Karpas-422 (cell line): ENCODE measurements at regions not wholly inside any gene's neighbourhood (a gene's known extent, or its start where the extent isn't known, plus 50 kb on each side); places are given as distances from the start of the nearest gene placed in this dataset.
"Not testable (repeated sequence)": the region's sequence is repeated elsewhere in the genome, so short reads cannot be mapped to it uniquely, and the experiment has no call there.

Experiments used
- DNase-seq: peaks from one replicate; pipeline ENCODE4 v3.0.0-alpha.2; 2015
- H2AFZ ChIP-seq: fragments of 200-600 bp; sonication (generic); 2 replicates; pipeline ENCODE4 v1.6.1; 2014; ENCODE audit warnings: antibody characterized with exemption, low read length, mixed read lengths
- H3K27ac ChIP-seq: fragments of 200-600 bp; sonication (generic); 2 replicates; pipeline ENCODE4 v1.5.1; 2014; ENCODE audit warnings: mild to moderate bottlenecking, low read length, moderate library complexity
- H3K27me3 ChIP-seq: fragments of 200-600 bp; sonication (generic); 2 replicates; pipeline ENCODE4 v1.6.1; 2014; ENCODE audit warnings: low read length, mixed read lengths
- H3K36me3 ChIP-seq: fragments of 200-600 bp; sonication (generic); 2 replicates; pipeline ENCODE4 v1.6.1; 2014; ENCODE audit warnings: low read length, mixed read lengths; ENCODE audit not compliant: insufficient read depth
- H3K4me1 ChIP-seq: fragments of 200-600 bp; sonication (generic); 2 replicates; pipeline ENCODE4 v1.6.1; 2014; ENCODE audit warnings: mild to moderate bottlenecking, low read length, mixed read lengths
- H3K4me2 ChIP-seq: fragments of 200-600 bp; sonication (generic); 2 replicates; pipeline ENCODE4 v1.6.1; 2014; ENCODE audit warnings: low read length, low read depth, mild to moderate bottlenecking; ENCODE audit not compliant: poor library complexity, severe bottlenecking
- H3K4me3 ChIP-seq: fragments of 200-600 bp; sonication (generic); 2 replicates; pipeline ENCODE4 v1.5.1; 2014; ENCODE audit warnings: mild to moderate bottlenecking, antibody characterized with exemption, low read length, mixed read lengths
- H3K79me2 ChIP-seq: fragments of 200-600 bp; sonication (generic); 2 replicates; pipeline ENCODE4 v1.6.1; 2014; ENCODE audit warnings: mild to moderate bottlenecking, low read length, mixed read lengths
- H3K9ac ChIP-seq: fragments of 200-600 bp; sonication (generic); 2 replicates; pipeline ENCODE4 v1.6.0; 2014; ENCODE audit warnings: low read length
- H3K9me2 ChIP-seq: fragments of 200-600 bp; sonication (generic), shearing (Covaris generic); replicated peaks from 2 replicates; pipeline ENCODE4 v1.6.0; 2014; ENCODE audit warnings: mild to moderate bottlenecking, low read length, moderate library complexity; ENCODE audit not compliant: insufficient read depth
- H3K9me3 ChIP-seq: fragments of 300-700, 200-600 bp; sonication (generic); 2 replicates; pipeline ENCODE4 v1.6.1; 2014; ENCODE audit warnings: low read length, mixed read lengths
- H4K20me1 ChIP-seq: fragments of 200-600 bp; sonication (generic); 2 replicates; pipeline ENCODE4 v1.6.1; 2014; ENCODE audit warnings: mild to moderate bottlenecking, antibody characterized with exemption, low read length, low read depth; ENCODE audit not compliant: insufficient read depth

DNA sequence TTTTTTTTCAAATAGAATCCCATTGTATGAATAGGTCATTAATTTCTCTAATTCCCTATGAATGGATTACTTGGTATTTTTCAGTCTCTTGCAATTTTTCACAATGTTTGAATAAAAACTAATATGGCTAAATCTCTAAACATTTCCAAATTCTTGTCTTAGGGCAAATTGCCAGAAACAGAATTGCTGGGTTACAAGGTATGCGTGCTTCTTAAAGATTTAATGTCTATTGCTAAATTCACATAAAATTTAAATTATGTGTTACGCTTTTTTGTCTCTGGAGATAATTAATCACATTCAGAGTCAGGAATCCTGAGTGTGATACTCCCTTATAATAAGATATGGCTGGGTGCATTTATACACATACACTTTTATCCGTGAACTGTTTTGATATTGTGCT is 264.5 kb upstream of the TBL1XR1 start:
- no peak overlapping the region for H3K9ac ChIP-seq
- no peaks in the 10 kb centered on the region for H3K4me1 ChIP-seq
- no peak overlapping the region for H3K4me3 ChIP-seq
- H3K9me2 ChIP-seq: no peaks in the 10 kb centered on the region
- no peaks in the 10 kb centered on the region for H3K27me3 ChIP-seq
- no peak overlapping the region for H3K4me2 ChIP-seq
- H3K9me3 ChIP-seq: no peaks in the 10 kb centered on the region
- no peaks in the 10 kb centered on the region for H3K36me3 ChIP-seq
- no peaks in the 10 kb centered on the region for H4K20me1 ChIP-seq
- no peak overlapping the region for H3K27ac ChIP-seq
- no peak for DNase-seq
- no peaks in the 10 kb centered on the region for H3K79me2 ChIP-seq
- no peak overlapping the region for H2AFZ ChIP-seq

DNA sequence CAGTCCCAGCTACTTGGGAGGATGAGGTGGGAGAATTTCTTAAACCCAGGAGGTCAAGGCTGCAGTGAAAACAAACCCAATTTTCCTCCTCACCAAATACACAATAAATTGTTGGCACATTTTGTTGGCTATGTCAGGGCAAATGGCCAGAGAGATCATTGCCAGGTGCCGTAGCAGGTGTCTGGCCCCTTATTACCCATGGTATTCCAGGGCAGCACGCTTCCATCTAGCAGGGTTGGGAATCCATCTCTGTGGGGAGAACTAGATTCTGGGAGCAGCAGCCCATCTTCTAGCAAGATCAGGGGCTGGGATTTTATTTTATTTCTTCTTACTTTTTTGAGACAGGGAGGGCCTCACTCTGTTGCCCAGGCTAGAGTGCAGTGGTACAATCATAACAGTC is 266.1 kb upstream of the TBL1XR1 start:
- not testable (repeated sequence) for H3K4me1 ChIP-seq, H3K4me2 ChIP-seq, H3K27me3 ChIP-seq, H4K20me1 ChIP-seq, H3K9ac ChIP-seq, H3K9me3 ChIP-seq, H3K36me3 ChIP-seq, H3K79me2 ChIP-seq, H3K4me3 ChIP-seq, H3K27ac ChIP-seq, H3K9me2 ChIP-seq, DNase-seq, H2AFZ ChIP-seq

- Histone ChIP-seq H3K4me1 (no peaks in the 10 kb centered on the region), H3K36me3 (no peaks in the 10 kb centered on the region), H3K4me3 (no peak overlapping the region), H3K9me2 (no peaks in the 10 kb centered on the region), H3K27me3 (no peaks in the 10 kb centered on the region), H3K9ac (no peak overlapping the region), H4K20me1 (no peaks in the 10 kb centered on the region), H3K79me2 (no peaks in the 10 kb centered on the region), H3K9me3 (no peaks in the 10 kb centered on the region), H3K4me2 (no peak overlapping the region), H3K27ac (no peak overlapping the region), H2AFZ (no peak overlapping the region)
- DNase-seq: no peak
Observed at GRCh38 chr3:177463863-177464262, 266.6 kb upstream of the TBL1XR1 start.

GRCh38 chr3:177464392-177465256 is 267.3 kb upstream of the TBL1XR1 start:
- no peaks in the 10 kb centered on the region for H4K20me1 ChIP-seq
- no peaks in the 10 kb centered on the region for H3K79me2 ChIP-seq
- DNase-seq: no peak
- no peak overlapping the region for H3K4me2 ChIP-seq
- no peak overlapping the region for H3K27ac ChIP-seq
- no peak overlapping the region for H3K4me3 ChIP-seq
- no peak overlapping the region for H3K9ac ChIP-seq
- no peaks in the 10 kb centered on the region for H3K9me3 ChIP-seq
- H3K9me2 ChIP-seq: no peaks in the 10 kb centered on the region
- no peaks in the 10 kb centered on the region for H3K4me1 ChIP-seq
- H2AFZ ChIP-seq: no peak overlapping the region
- no peaks in the 10 kb centered on the region for H3K36me3 ChIP-seq
- no peaks in the 10 kb centered on the region for H3K27me3 ChIP-seq

DNA sequence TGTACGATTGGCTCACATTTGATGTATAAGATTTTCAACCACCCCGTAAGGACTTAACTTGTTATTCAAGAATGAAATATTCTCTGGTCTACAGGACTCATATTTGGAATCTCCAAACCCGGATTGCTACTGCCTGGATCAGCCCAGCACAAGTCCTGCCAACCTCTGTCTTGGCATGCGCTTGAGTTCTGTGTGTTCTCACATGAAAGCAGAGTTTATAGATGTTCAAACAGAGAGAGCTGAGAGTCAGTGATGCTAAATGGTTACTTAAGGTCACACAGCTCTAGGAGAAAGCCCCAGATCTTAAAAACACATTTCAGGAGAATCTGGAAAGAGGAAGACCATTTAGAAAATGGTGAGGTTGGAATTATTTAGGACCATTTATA is 268.0 kb upstream of the TBL1XR1 start:
- Histone ChIP-seq H3K27me3 (no peaks in the 10 kb centered on the region), H3K4me3 (no peak overlapping the region), H2AFZ (no peak overlapping the region), H3K4me1 (no peaks in the 10 kb centered on the region), H4K20me1 (no peaks in the 10 kb centered on the region), H3K9me3 (no peaks in the 10 kb centered on the region), H3K9ac (no peak overlapping the region), H3K9me2 (no peaks in the 10 kb centered on the region), H3K27ac (no peak overlapping the region), H3K36me3 (no peaks in the 10 kb centered on the region), H3K79me2 (no peaks in the 10 kb centered on the region), H3K4me2 (no peak overlapping the region)
- DNase-seq: no peak

DNA sequence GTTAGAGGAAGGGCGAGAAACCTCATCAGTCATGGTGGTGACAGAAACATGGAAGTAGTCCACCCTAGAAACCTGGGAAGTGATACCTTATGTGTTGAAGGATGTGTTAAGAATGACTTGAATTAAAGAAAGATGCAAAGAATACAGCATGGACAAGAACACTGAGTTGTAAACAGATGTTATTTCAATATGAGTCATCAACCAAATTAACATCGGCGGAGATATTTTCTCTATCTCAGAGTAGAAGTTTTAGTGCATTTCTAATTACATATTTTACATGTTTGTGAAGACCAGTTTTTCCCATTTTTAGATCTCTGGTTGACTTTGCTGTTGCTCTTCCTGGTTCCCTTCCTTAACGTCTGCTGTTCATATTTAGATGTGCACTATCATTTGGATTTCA is 268.8 kb upstream of the TBL1XR1 start:
- Histone ChIP-seq H3K9me3 (no peaks in the 10 kb centered on the region), H2AFZ (no peak overlapping the region), H4K20me1 (no peaks in the 10 kb centered on the region), H3K9me2 (no peaks in the 10 kb centered on the region), H3K27ac (no peak overlapping the region), H3K4me2 (no peak overlapping the region), H3K4me3 (no peak overlapping the region), H3K9ac (no peak overlapping the region), H3K79me2 (no peaks in the 10 kb centered on the region), H3K4me1 (no peaks in the 10 kb centered on the region), H3K36me3 (no peaks in the 10 kb centered on the region), H3K27me3 (no peaks in the 10 kb centered on the region)
- DNase-seq: no peak

DNA sequence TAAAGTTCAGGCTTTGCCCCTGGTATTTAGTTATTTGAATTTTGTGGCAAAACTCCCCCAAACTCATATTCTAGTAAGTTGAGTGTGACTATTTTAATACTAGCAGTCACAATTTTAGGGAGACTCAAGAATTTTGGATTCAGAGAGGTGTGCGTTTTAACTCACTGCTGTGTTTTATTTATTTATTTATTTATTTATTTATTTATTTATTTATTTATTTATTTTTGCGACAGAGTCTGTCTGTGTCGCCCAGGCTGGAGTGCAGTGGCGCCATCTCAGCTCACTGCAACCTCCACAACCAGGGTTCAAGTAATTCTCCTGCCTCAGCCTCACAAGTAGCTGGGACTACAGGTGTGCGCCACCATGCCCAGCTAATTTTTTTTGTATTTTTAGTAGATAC is 269.3 kb upstream of the TBL1XR1 start:
- H3K9ac ChIP-seq, H3K4me3 ChIP-seq, DNase-seq, H2AFZ ChIP-seq, H3K79me2 ChIP-seq, H4K20me1 ChIP-seq, H3K27ac ChIP-seq, H3K36me3 ChIP-seq, H3K9me2 ChIP-seq, H3K4me2 ChIP-seq, H3K9me3 ChIP-seq, H3K27me3 ChIP-seq, H3K4me1 ChIP-seq: not testable (repeated sequence)

GRCh38 chr3:177467247-177467985 is 270.1 kb upstream of the TBL1XR1 start:
- Histone ChIP-seq H3K4me1 (no peaks in the 10 kb centered on the region), H3K36me3 (no peaks in the 10 kb centered on the region)

More at GRCh38 chr3:177467247-177467985, 270.1 kb upstream of the TBL1XR1 start:
- no peak overlapping the region for H2AFZ ChIP-seq
- H3K9ac ChIP-seq: no peak overlapping the region
- H3K9me2 ChIP-seq: no peaks in the 10 kb centered on the region
- no peak overlapping the region for H3K4me3 ChIP-seq
- H3K27ac ChIP-seq: no peak overlapping the region
- H3K4me2 ChIP-seq: no peak overlapping the region
- no peaks in the 10 kb centered on the region for H4K20me1 ChIP-seq
- no peaks in the 10 kb centered on the region for H3K9me3 ChIP-seq
- no peaks in the 10 kb centered on the region for H3K79me2 ChIP-seq
- no peak for DNase-seq
- no peaks in the 10 kb centered on the region for H3K27me3 ChIP-seq
